T1000 (cell line): ENCODE measurements at regions not wholly inside any gene's neighbourhood (a gene's known extent, or its start where the extent isn't known, plus 50 kb on each side); places are given as distances from the start of the nearest gene placed in this dataset.
"Not testable (repeated sequence)": the region's sequence is repeated elsewhere in the genome, so short reads cannot be mapped to it uniquely, and the experiment has no call there.

Source experiments
- DNase-seq: peaks from one replicate; lab custom pipeline; 2025; ENCODE audit warnings: mixed read lengths; lab: John Stamatoyannopoulos, UW

GRCh38 chr11:87767615-87768014, 407.6 kb downstream of the RAB38 start:
- DNase-seq = no peak

GRCh38 chr11:87764075-87764474, 411.2 kb downstream of the RAB38 start:
- not testable (repeated sequence) for DNase-seq

GRCh38 chr11:87754685-87755084, 420.6 kb downstream of the RAB38 start:
- no peak for DNase-seq

GRCh38 chr11:87753143-87753542, 422.1 kb downstream of the RAB38 start:
- no peak for DNase-seq

- no peak for DNase-seq
Observed at GRCh38 chr11:87743007-87743406, 432.2 kb downstream of the RAB38 start.

GRCh38 chr11:87740968-87741367, 434.3 kb downstream of the RAB38 start:
- no peak for DNase-seq

- no peak for DNase-seq
Observed at GRCh38 chr11:87740451-87740850, 434.8 kb downstream of the RAB38 start.

GRCh38 chr11:87739766-87740165, 435.5 kb downstream of the RAB38 start:
- DNase-seq = no peak

- DNase-seq = no peak
Observed at GRCh38 chr11:87739261-87739660, 436.0 kb downstream of the RAB38 start.

GRCh38 chr11:87736928-87737327, 438.3 kb downstream of the RAB38 start:
- no peak for DNase-seq

- DNase-seq = no peak
Observed at GRCh38 chr11:87726506-87726905, 448.7 kb downstream of the RAB38 start.

GRCh38 chr11:87724358-87724757, 450.9 kb downstream of the RAB38 start:
- DNase-seq = no peak

GRCh38 chr11:87722756-87723565, 452.3 kb downstream of the RAB38 start:
- no peak for DNase-seq

GRCh38 chr11:87719326-87720073, 455.7 kb downstream of the RAB38 start:
- DNase-seq = no peak

- DNase-seq = no peak
Observed at GRCh38 chr11:87712802-87713202, 462.4 kb downstream of the RAB38 start.

- DNase-seq = no peak
Observed at GRCh38 chr11:87712391-87712790, 462.9 kb downstream of the RAB38 start.

- DNase-seq = not testable (repeated sequence)
Observed at GRCh38 chr11:87703589-87703988, 471.7 kb downstream of the RAB38 start.

- DNase-seq = no peak
Observed at GRCh38 chr11:87675993-87676392, 499.2 kb downstream of the RAB38 start.

GRCh38 chr11:87666730-87667129, 508.5 kb downstream of the RAB38 start:
- DNase-seq = no peak

- no peak for DNase-seq
Observed at GRCh38 chr11:87662287-87662686, 513.0 kb downstream of the RAB38 start.

GRCh38 chr11:87660926-87661660, 514.1 kb downstream of the RAB38 start:
- DNase-seq = no peak

GRCh38 chr11:87659807-87660206, 515.4 kb downstream of the RAB38 start:
- no peak for DNase-seq

GRCh38 chr11:87645626-87646025, 529.6 kb downstream of the RAB38 start:
- DNase-seq = no peak
